ENCODE measurements at regions not wholly inside any gene's neighbourhood (a gene's known extent, or its start where the extent isn't known, plus 50 kb on each side); places are given as distances from the start of the nearest gene placed in this dataset.

DNA sequence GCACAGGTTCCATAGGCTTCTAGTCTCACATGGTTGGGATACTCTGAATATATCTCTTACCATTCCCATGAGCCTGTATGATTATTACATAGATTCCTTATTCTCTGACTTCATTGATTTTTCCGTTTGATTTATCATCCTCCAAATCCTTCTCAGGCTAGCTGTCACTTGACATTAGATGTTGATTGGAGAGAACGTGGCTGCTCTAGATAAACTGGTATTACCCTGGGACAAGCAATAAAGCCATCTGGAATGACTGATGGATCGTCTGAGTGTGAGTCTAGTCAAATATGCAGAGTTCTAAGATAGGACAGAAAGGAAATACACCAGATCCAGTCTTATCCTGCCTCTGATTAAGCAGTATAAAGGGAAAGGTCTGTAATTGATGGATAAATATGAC is 325.6 kb upstream of the EPHA4 start:
- Histone ChIP-seq H3K4me3 (no peak overlapping the region), H3F3A (replicated peaks; ENCODE audit: low read depth) (no peaks in the 10 kb centered on the region), H2AFZ (no peak overlapping the region), H3K79me2 (replicated peaks; ENCODE audit: insufficient read depth) (no peaks in the 10 kb centered on the region), H3K4me2 (no peak overlapping the region), H3K36me3 (ENCODE audit: insufficient read depth) (no peaks in the 10 kb centered on the region), H4K20me1 (replicated peaks; ENCODE audit: insufficient read depth) (no peaks in the 10 kb centered on the region), H3K9me2 (ENCODE audit: insufficient read depth) (no peaks in the 10 kb centered on the region; the same call in 1 of the 2 replicates), H3K4me1 (ENCODE audit: insufficient read depth) (0 out of 2 replicates have a peak, but pooled peaks cover 7% of the 10 kb centered on the region), H3K27me3 (ENCODE audit: insufficient read depth) (no peaks in the 10 kb centered on the region), H3K27ac (ENCODE audit: low read depth) (no peak overlapping the region)
- DNase-seq (ENCODE audit: low spot score) (no peak), ATAC-seq (no peak)
- peaks cover 6% of the 10 kb centered on the region; the same call in 2 of the 3 replicates for H3K9me3 Mint-ChIP-seq
- H3K27me3 Mint-ChIP-seq (ENCODE audit: insufficient read depth, low read depth, poor library complexity): peaks cover 2% of the 10 kb centered on the region
- H3K36me3 Mint-ChIP-seq (ENCODE audit: low read depth): peaks cover 4% of the 10 kb centered on the region
- TF ChIP-seq EZH2 (IDR thresholded peaks at IDR 0.05; ENCODE audit: low read depth, unreplicated experiment): no peak
- TF ChIP-seq STAT1 (IDR thresholded peaks at IDR 0.05; ENCODE audit: unreplicated experiment): no peak
- TF ChIP-seq ZNF114 (CRISPR knock-in tag; IDR thresholded peaks at IDR 0.05): no peak
- TF ChIP-seq, protein P1, sequence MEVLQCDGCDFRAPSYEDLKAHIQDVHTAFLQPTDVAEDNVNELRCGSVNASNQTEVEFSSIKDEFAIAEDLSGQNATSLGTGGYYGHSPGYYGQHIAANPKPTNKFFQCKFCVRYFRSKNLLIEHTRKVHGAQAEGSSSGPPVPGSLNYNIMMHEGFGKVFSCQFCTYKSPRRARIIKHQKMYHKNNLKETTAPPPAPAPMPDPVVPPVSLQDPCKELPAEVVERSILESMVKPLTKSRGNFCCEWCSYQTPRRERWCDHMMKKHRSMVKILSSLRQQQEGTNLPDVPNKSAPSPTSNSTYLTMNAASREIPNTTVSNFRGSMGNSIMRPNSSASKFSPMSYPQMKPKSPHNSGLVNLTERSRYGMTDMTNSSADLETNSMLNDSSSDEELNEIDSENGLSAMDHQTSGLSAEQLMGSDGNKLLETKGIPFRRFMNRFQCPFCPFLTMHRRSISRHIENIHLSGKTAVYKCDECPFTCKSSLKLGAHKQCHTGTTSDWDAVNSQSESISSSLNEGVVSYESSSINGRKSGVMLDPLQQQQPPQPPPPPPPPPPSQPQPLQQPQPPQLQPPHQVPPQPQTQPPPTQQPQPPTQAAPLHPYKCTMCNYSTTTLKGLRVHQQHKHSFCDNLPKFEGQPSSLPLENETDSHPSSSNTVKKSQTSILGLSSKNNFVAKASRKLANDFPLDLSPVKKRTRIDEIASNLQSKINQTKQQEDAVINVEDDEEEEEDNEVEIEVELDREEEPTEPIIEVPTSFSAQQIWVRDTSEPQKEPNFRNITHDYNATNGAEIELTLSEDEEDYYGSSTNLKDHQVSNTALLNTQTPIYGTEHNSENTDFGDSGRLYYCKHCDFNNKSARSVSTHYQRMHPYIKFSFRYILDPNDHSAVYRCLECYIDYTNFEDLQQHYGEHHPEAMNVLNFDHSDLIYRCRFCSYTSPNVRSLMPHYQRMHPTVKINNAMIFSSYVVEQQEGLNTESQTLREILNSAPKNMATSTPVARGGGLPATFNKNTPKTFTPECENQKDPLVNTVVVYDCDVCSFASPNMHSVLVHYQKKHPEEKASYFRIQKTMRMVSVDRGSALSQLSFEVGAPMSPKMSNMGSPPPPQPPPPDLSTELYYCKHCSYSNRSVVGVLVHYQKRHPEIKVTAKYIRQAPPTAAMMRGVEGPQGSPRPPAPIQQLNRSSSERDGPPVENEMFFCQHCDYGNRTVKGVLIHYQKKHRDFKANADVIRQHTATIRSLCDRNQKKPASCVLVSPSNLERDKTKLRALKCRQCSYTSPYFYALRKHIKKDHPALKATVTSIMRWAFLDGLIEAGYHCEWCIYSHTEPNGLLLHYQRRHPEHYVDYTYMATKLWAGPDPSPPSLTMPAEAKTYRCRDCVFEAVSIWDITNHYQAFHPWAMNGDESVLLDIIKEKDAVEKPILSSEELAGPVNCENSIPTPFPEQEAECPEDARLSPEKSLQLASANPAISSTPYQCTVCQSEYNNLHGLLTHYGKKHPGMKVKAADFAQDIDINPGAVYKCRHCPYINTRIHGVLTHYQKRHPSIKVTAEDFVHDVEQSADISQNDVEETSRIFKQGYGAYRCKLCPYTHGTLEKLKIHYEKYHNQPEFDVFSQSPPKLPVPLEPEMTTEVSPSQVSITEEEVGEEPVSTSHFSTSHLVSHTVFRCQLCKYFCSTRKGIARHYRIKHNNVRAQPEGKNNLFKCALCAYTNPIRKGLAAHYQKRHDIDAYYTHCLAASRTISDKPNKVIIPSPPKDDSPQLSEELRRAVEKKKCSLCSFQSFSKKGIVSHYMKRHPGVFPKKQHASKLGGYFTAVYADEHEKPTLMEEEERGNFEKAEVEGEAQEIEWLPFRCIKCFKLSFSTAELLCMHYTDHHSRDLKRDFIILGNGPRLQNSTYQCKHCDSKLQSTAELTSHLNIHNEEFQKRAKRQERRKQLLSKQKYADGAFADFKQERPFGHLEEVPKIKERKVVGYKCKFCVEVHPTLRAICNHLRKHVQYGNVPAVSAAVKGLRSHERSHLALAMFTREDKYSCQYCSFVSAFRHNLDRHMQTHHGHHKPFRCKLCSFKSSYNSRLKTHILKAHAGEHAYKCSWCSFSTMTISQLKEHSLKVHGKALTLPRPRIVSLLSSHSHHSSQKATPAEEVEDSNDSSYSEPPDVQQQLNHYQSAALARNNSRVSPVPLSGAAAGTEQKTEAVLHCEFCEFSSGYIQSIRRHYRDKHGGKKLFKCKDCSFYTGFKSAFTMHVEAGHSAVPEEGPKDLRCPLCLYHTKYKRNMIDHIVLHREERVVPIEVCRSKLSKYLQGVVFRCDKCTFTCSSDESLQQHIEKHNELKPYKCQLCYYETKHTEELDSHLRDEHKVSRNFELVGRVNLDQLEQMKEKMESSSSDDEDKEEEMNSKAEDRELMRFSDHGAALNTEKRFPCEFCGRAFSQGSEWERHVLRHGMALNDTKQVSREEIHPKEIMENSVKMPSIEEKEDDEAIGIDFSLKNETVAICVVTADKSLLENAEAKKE (CRISPR knock-in tag; IDR thresholded peaks at IDR 0.05): no peak
- no peak for TF ChIP-seq EZH2phosphoT487 (IDR thresholded peaks at IDR 0.05; ENCODE audit: unreplicated experiment)
- TF ChIP-seq, protein P2, sequence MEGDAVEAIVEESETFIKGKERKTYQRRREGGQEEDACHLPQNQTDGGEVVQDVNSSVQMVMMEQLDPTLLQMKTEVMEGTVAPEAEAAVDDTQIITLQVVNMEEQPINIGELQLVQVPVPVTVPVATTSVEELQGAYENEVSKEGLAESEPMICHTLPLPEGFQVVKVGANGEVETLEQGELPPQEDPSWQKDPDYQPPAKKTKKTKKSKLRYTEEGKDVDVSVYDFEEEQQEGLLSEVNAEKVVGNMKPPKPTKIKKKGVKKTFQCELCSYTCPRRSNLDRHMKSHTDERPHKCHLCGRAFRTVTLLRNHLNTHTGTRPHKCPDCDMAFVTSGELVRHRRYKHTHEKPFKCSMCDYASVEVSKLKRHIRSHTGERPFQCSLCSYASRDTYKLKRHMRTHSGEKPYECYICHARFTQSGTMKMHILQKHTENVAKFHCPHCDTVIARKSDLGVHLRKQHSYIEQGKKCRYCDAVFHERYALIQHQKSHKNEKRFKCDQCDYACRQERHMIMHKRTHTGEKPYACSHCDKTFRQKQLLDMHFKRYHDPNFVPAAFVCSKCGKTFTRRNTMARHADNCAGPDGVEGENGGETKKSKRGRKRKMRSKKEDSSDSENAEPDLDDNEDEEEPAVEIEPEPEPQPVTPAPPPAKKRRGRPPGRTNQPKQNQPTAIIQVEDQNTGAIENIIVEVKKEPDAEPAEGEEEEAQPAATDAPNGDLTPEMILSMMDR (conservative IDR thresholded peaks at IDR 0.05; ENCODE audit: low read depth in 2 of 2): no peak
- TF ChIP-seq NANOG (IDR thresholded peaks at IDR 0.05; ENCODE audit: borderline replicate concordance): no peak
- no peak for TF ChIP-seq POLR2AphosphoS5 (IDR thresholded peaks at IDR 0.05; ENCODE audit: low read depth)
- no peak overlapping the region for H3K27ac Mint-ChIP-seq
- H3K4me3 Mint-ChIP-seq: no peak overlapping the region
- H3K4me1 Mint-ChIP-seq: peaks cover 15% of the 10 kb centered on the region
